OCI-LY1 (cell line): ENCODE measurements at regions not wholly inside any gene's neighbourhood (a gene's known extent, or its start where the extent isn't known, plus 50 kb on each side); places are given as distances from the start of the nearest gene placed in this dataset.

Experiments used
- H2AFZ ChIP-seq: fragments of 200-600 bp; sonication (generic), shearing (Covaris generic); 2 replicates; pipeline ENCODE4 v1.6.0; 2014; ENCODE audit warnings: antibody characterized with exemption, mild to moderate bottlenecking, low read length
- H3F3A ChIP-seq: fragments of 200-600 bp; sonication (generic), shearing (Covaris generic); 2 replicates; pipeline ENCODE4 v1.6.0; 2014; ENCODE audit warnings: mild to moderate bottlenecking, antibody characterized with exemption, low read length, moderate library complexity; ENCODE audit not compliant: insufficient read depth
- H3K27ac ChIP-seq: fragments of 200-600 bp; sonication (generic); 2 replicates; pipeline ENCODE4 v1.5.1; 2014; ENCODE audit warnings: low read length, mixed run types, mild to moderate bottlenecking, low read depth; ENCODE audit not compliant: poor library complexity, severe bottlenecking
- H3K27me3 ChIP-seq: fragments of 200-600 bp; sonication (generic); 2 replicates; pipeline ENCODE4 v1.6.0; 2014; ENCODE audit warnings: antibody characterized with exemption, mild to moderate bottlenecking, low read length, moderate library complexity; ENCODE audit not compliant: insufficient read depth
- H3K36me3 ChIP-seq: fragments of 200-600 bp; sonication (generic); 2 replicates; pipeline ENCODE4 v1.6.1; 2014; ENCODE audit warnings: mild to moderate bottlenecking, antibody characterized with exemption, low read length, moderate library complexity, mixed read lengths; ENCODE audit not compliant: insufficient read depth
- H3K4me1 ChIP-seq: fragments of 200-600 bp; sonication (generic); 2 replicates; pipeline ENCODE4 v1.5.1; 2014; ENCODE audit warnings: mild to moderate bottlenecking, low read length, moderate library complexity; ENCODE audit not compliant: insufficient read depth, severe bottlenecking
- H3K4me2 ChIP-seq: fragments of 200-600 bp; sonication (generic), shearing (Covaris generic); 2 replicates; pipeline ENCODE4 v1.6.1; 2014; ENCODE audit warnings: low read length
- H3K4me3 ChIP-seq: fragments of 200-600 bp; sonication (generic); 2 replicates; pipeline ENCODE4 v1.5.1; 2014; ENCODE audit warnings: low read length, low read depth, mild to moderate bottlenecking, mixed read lengths; ENCODE audit not compliant: poor library complexity, severe bottlenecking
- H3K79me2 ChIP-seq: fragments of 200-600 bp; shearing (Covaris generic); 2 replicates; pipeline ENCODE4 v1.6.1; 2016; ENCODE audit warnings: mixed run types, low read length, mixed read lengths; ENCODE audit not compliant: insufficient read depth
- H3K9ac ChIP-seq: fragments of 200-600 bp; sonication (generic), shearing (Covaris generic); 2 replicates; pipeline ENCODE4 v1.6.1; 2014; ENCODE audit warnings: mild to moderate bottlenecking, low read length, mixed read lengths
- H3K9me2 ChIP-seq: fragments of 200-600 bp; sonication (generic), shearing (Covaris generic); 2 replicates; pipeline ENCODE4 v1.6.1; 2014; ENCODE audit warnings: low read depth, mild to moderate bottlenecking, low read length, mixed read lengths
- H3K9me3 ChIP-seq: fragments of 200-600 bp; shearing (Covaris generic); 2 replicates; pipeline ENCODE4 v1.6.1; 2014; ENCODE audit warnings: low read length, mixed read lengths
- H4K20me1 ChIP-seq: fragments of 200-600 bp; sonication (generic), shearing (Covaris generic); 2 replicates; pipeline ENCODE4 v1.6.0; 2016; ENCODE audit warnings: mild to moderate bottlenecking, low read length; ENCODE audit not compliant: insufficient read depth
- CTCF ChIP-seq: fragments of 200-600 bp; sonication (generic), shearing (Covaris generic); IDR thresholded peaks from 2 replicates; pipeline ENCODE4 v1.5.1; 2017; ENCODE audit warnings: mild to moderate bottlenecking, antibody characterized with exemption, low read length, moderate library complexity, mixed read lengths
- EZH2 ChIP-seq: fragments of 200-600 bp; sonication (generic), shearing (Covaris generic); IDR thresholded peaks from 2 replicates; pipeline ENCODE4 v1.8.0; 2017; ENCODE audit warnings: borderline replicate concordance, mixed run types, mild to moderate bottlenecking, antibody characterized with exemption, low read length, moderate library complexity, mixed read lengths

GRCh38 chr13:76505437-76505836, 380.8 kb downstream of the KCTD12 start:
- Histone ChIP-seq H3K27me3 (no peaks in the 10 kb centered on the region), H3K9ac (no peak overlapping the region), H3K4me2 (no peak overlapping the region), H3K4me1 (no peaks in the 10 kb centered on the region), H3K27ac (no peak overlapping the region), H3K4me3 (no peak overlapping the region), H3K36me3 (no peaks in the 10 kb centered on the region), H3K79me2 (no peaks in the 10 kb centered on the region), H4K20me1 (no peaks in the 10 kb centered on the region), H3K9me3 (no peaks in the 10 kb centered on the region), H2AFZ (no peak overlapping the region), H3K9me2 (no peaks in the 10 kb centered on the region), H3F3A (no peaks in the 10 kb centered on the region)
- TF ChIP-seq EZH2 (no peak), CTCF (no peak)

- no peaks in the 10 kb centered on the region for H4K20me1 ChIP-seq
- H3K4me1 ChIP-seq = no peaks in the 10 kb centered on the region
- no peaks in the 10 kb centered on the region for H3K9me2 ChIP-seq
- no peaks in the 10 kb centered on the region for H3F3A ChIP-seq
- H3K9me3 ChIP-seq = no peaks in the 10 kb centered on the region
- no peak overlapping the region for H3K9ac ChIP-seq
- H3K27me3 ChIP-seq = no peaks in the 10 kb centered on the region
- TF ChIP-seq CTCF (no peak), EZH2 (no peak)
- H3K79me2 ChIP-seq = no peaks in the 10 kb centered on the region
- H3K4me2 ChIP-seq = no peak overlapping the region
- H3K27ac ChIP-seq = no peak overlapping the region
- H3K4me3 ChIP-seq = no peak overlapping the region
- H3K36me3 ChIP-seq = no peaks in the 10 kb centered on the region
- H2AFZ ChIP-seq = no peak overlapping the region
These were observed 382.4 kb downstream of the KCTD12 start for GRCh38 chr13:76503766-76504165.

GRCh38 chr13:76503291-76503690, 382.9 kb downstream of the KCTD12 start:
- H3K4me2 ChIP-seq = no peak overlapping the region
- H3K9me2 ChIP-seq = no peaks in the 10 kb centered on the region
- no peaks in the 10 kb centered on the region for H4K20me1 ChIP-seq
- H3F3A ChIP-seq = no peaks in the 10 kb centered on the region
- no peaks in the 10 kb centered on the region for H3K36me3 ChIP-seq
- no peak overlapping the region for H3K27ac ChIP-seq
- TF ChIP-seq EZH2 (no peak), CTCF (no peak)
- H3K9me3 ChIP-seq = no peaks in the 10 kb centered on the region
- H3K9ac ChIP-seq = no peak overlapping the region
- H3K27me3 ChIP-seq = no peaks in the 10 kb centered on the region
- H3K4me3 ChIP-seq = no peak overlapping the region
- H2AFZ ChIP-seq = no peak overlapping the region
- no peaks in the 10 kb centered on the region for H3K4me1 ChIP-seq
- no peaks in the 10 kb centered on the region for H3K79me2 ChIP-seq
